Stimulated activated CD8-positive, alpha-beta memory T cell treated with anti-CD3 and anti-CD28 coated beads, Interleukin-2, amount 100 ng/mL, for 48 hours (primary cell): ENCODE measurements at regions not wholly inside any gene's neighbourhood (a gene's known extent, or its start where the extent isn't known, plus 50 kb on each side); places are given as distances from the start of the nearest gene placed in this dataset.

Source experiments
- DNase-seq, 2 donors: peaks; one replicate each; pipeline ENCODE4 v3.0.0-alpha.2; 2020; ENCODE audit warnings: low read depth in 2 of 2

DNA sequence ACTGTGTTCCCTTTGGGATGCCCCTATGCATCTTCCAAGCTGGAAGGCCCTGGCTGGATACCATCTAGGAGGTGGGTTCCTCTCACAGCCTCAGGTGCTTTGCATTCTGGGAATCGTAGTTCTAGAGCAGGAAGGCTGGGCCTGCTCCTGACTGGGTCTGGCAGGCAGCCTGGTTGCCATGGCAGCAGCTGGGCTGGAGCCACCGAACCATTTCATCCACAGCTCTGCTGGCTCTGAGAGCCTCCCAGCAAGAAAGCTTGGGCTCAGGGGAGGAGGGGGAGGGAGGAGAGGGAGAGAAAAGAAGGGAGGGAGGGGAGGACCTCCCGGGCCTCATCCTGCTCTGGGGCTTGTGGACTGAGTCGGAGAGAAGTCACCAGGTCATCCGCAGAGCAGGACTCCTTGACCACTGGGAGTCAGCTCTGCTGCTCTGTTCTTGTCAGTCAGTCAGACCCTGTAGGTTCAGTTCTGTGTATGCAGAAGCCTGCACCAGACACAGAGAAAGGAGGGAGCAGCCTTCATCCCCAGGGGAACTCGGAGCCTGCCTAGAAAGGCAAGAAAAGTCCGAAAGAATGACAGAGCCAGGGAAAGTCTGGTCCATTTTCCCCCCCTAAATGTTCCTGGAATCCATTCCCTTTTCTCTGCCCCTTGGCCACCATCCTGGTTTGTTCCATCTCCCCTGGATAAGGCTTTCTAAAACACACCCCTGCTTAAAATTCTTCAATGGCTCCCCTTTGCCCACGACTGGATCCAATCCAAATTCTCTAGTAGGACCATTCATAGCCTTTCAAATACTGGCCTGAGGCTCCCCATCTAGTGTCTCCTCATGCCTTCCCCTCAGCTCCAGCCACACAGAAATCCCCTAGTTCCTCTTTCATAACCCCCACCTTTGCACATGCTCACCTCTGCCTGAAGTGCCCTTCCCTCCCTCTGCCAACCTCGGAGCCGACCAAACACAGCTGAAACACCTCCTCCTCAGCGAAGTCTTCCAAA lies 65.4 kb upstream of the ARAP3 start:
- DNase-seq = no peak

DNA sequence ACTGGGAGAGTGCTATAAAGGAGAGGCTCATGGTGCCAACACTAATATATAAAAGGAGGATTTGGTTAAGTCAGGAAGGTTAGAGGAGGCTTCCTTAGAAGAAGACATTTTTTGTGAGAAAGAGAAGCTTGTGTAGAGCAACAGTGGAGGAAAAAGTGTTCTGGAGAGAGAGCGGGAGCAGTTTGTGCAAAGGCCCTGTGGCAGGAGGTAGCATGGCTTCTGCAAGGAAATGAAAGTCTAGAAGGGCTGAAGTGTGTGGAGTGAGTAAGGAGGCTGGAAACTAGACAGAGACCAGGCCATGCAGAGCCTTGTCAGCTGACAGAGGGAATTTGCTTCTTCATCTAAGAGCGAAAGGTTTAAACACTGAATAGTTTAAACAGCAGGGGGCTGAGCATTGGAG lies 64.4 kb upstream of the ARAP3 start:
- DNase-seq = no peak

GRCh38 chr5:141745390-141745789 lies 63.4 kb upstream of the ARAP3 start:
- no peak for DNase-seq

DNA sequence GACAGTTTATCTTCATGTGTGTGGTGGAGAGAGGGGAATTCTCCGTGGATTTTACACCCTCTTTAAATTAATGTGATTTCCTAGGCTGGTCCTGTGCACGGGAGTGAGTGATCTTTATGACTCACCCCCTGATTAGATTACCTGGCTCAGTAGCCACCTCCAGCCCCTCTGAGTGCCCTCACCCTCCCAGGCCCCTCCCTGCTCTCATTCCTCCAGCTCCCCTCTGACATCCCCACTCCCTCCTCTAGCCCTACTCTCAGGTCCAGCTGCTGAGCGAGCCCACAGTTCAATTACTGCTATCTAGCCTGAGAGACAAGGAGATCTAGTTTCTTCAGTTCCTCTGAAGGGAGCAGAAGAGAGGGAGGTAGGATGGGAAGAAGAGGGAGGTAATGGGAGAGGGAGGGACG lies 61.8 kb upstream of the ARAP3 start:
- DNase-seq = no peak

DNA sequence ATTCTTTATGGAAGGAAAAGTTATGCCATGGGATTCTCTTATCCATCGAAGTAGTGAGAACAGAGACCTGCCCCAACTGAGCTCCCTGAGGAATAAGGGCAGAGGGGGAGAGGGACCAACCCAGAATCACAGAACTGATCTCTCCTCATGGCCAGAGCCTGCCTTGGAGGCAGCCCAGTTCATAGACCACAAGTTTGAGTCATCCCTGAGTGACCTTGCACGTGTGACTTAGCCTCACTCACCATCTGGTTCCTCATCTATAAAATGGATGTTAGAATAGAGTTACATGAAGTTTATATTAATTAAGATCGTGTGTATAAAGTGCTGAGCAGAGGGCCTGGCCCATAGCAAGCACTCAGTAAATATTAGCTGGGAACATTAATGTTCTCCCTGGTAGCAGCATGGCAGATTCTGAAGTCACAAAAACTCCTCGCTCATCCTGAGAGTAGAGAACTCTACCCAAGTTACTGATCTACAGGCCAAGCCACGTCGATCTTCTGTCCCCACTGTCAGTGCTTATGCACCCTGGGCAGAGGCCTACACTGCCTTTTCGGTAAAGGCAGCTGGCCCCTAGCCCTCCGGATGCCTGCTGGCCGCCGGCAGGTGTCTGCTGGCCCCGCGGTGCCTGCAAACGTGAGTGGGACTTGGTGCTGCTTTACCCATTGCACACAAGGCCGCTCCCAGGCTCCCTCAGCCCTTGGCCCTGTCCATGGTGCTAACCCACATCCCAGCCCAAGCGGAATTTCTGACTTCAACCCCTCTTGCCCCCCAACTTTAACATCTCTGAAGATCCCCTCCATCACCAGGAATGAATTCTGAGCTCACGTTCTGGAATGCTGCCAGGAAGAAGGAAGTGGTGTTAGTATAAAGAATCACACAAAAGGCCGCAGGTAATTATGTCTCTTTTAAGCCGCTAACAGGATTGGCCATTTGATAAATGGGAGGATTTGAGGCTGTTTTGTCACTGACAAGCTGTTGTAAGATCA lies 61.1 kb upstream of the ARAP3 start:
- DNase-seq = peak in 1 of 2 donors; percentile 2

DNA sequence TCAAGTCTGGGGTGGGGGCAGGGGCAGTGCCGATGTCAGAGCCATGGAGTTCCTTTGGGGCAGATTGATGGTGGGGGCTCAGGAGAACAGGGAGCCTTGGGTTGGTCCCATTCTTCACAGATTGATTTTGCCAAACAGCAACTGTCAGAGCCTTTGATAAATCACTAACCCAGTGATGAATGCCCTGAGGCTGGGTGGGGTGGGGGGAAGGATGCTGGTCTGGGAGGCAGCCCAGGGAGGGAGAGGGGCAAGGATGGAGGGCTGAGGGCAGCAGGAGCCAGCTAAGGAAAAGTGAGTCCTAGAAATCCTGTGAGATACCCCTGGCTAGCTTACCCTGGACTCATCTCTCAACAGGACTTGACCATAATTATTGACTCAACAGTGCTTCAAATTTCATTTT lies 60.1 kb upstream of the ARAP3 start:
- DNase-seq = no peak

DNA sequence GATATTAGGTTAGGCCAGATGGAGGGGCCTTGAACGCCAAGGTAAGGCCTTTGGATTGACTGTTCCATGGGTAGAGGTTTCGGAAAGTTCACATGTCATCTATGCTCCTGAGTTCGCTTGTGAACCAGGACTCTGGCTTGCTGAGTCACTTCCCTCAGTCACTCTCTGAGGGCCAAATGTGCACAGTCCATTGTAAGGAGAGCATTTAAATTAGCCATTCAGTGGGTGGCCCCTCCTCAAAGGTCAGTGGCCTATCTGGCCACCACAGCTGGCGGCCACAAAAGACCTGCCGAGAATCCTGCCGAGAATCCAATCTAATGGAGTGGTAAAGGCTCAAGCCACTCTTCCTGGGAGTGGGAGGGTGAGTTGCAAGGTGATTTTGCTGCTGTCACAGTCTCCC lies 58.9 kb upstream of the ARAP3 start:
- DNase-seq = no peak

DNA sequence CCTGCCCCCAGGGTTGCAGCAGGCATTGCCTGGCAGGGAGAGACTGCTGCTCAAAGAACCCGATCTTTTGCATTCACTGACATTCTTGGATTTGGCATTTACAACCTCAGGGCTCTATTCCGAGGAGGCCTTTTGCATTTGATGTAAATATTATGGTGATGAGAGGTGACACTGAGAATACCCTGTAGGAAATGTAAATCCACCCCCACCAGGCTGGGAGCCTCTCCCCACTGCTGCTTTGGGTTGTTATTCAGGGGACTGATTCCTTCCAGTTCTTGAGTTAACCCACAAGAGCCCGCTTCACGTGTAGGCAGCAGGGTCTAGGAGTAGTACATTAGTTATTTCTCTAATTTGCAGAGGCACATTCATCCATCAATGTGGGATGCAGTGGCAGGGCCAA lies 55.5 kb upstream of the ARAP3 start:
- DNase-seq = no peak

GRCh38 chr5:141735823-141736222 lies 53.8 kb upstream of the ARAP3 start:
- DNase-seq = no peak

GRCh38 chr5:141734501-141735229 lies 52.6 kb upstream of the ARAP3 start:
- DNase-seq = peak in 1 of 2 donors; percentile 5

DNA sequence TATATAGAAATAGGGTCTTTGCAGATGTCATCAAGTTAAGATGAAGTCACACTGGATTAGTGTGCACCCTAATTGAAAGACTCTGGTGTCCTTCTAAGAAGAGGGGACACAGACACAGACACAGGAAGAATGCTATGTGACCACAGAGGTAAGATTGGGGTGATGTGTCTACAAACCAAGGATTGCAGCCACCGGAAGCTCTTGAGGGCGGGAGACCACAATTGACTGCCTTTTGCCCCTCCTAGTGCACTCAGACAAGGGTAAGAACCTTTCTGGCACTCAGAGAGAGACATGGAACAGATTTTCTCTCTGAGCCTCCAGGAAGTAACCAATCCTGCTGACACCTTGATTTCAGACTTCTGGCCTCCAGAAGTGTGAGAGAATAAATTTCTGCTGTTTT lies 51.2 kb upstream of the ARAP3 start:
- DNase-seq = no peak

DNA sequence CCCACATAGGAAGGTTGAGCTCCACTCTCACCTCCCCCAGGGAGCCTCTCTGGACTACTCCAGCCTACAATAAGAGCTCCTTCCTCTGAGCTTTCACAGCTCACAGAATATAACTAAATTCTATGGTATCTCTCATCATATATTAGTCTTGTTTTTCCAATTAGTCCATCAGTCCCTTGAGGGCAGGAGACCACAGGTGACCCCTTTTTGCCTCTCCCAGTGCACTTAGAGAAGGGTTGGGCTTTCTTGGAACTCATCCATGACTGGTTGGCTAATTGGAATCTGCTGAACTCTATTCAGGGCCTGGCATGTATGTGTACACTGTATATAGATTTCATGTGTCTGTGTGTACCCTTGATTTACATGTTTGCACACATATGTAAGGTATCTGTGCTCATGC lies 50.4 kb upstream of the ARAP3 start:
- DNase-seq = no peak
